Upper lobe of right lung (tissue), 1 donor: ENCODE measurements at regions not wholly inside any gene's neighbourhood (a gene's known extent, or its start where the extent isn't known, plus 50 kb on each side); places are given as distances from the start of the nearest gene placed in this dataset.
"Not testable (repeated sequence)": the region's sequence is repeated elsewhere in the genome, so short reads cannot be mapped to it uniquely, and the experiment has no call there.

Experiments
- ATAC-seq: fragments of 200-7000 bp; cut with Tn5 transposase; one replicate; pipeline ENCODE4 v1.9.1; 2020; ENCODE audit warnings: mild to moderate bottlenecking, moderate library complexity
- DNase-seq: peaks from one replicate; pipeline ENCODE4 v3.0.0-alpha.2; 2020
- H3K27ac ChIP-seq: fragments of 200-600 bp; one replicate; pipeline ENCODE4 v1.8.0; 2022
- H3K27me3 ChIP-seq: fragments of 200-600 bp; one replicate; pipeline ENCODE4 v1.8.0; 2022; ENCODE audit warnings: mild to moderate bottlenecking
- H3K36me3 ChIP-seq: fragments of 200-600 bp; one replicate; pipeline ENCODE4 v1.8.0; 2022
- H3K4me1 ChIP-seq: fragments of 200-600 bp; one replicate; pipeline ENCODE4 v1.8.0; 2022
- H3K4me3 ChIP-seq: fragments of 200-600 bp; one replicate; pipeline ENCODE4 v1.8.0; 2022; ENCODE audit warnings: mild to moderate bottlenecking
- H3K9me3 ChIP-seq: fragments of 200-600 bp; one replicate; pipeline ENCODE4 v1.8.0; 2022
- CTCF ChIP-seq: fragments of 200-600 bp; IDR thresholded peaks from one replicate; pipeline ENCODE4 v1.8.0; 2022; ENCODE audit warnings: antibody characterized with exemption
- intact Hi-C: fragments of 100-400 bp; cut with DNase I; formaldehyde crosslinking; loops from one replicate; pipeline ENCODE4 v1.11.0; 2022
- donor health status: DM: no; HTN: yes; CAD: no; lungs with severe emphysema.

DNA sequence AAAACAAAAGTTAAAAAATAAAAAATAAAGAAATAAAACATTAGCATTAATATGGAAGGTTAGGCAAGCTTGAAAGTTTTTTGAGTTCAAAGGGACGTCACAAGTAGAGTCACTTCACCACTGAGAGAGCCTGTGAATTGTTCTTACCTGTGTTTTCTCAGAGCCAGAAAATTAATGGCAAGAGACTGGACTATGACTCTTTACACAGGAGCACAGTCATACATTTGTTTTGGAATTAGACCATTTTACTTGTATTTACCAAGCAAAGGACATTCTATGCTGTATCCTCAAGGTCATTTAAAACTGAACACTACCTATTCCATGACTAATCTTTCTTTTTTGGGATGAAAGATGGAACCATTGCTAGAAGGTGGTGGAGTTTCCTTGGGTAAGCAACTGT, 346.1 kb downstream of the FAM47B start:
- TF ChIP-seq CTCF, result no peak
- DNase-seq (no peak), ATAC-seq (no peak)
- no peaks in the 10 kb centered on the region for H3K9me3 ChIP-seq
- intact Hi-C loops, result no loop called here
- no peaks in the 10 kb centered on the region for H3K4me1 ChIP-seq
- H3K36me3 ChIP-seq, result no peaks in the 10 kb centered on the region
- H3K4me3 ChIP-seq, result no peak overlapping the region
- H3K27me3 ChIP-seq, result no peaks in the 10 kb centered on the region
- no peak overlapping the region for H3K27ac ChIP-seq

GRCh38 chrX:35289952-35290351, 347.4 kb downstream of the FAM47B start:
- Histone ChIP-seq H3K27me3 (no peaks in the 10 kb centered on the region), H3K27ac (no peak overlapping the region), H3K4me1 (no peaks in the 10 kb centered on the region), H3K36me3 (no peaks in the 10 kb centered on the region), H3K9me3 (no peaks in the 10 kb centered on the region), H3K4me3 (no peak overlapping the region)
- DNase-seq, result no peak
- TF ChIP-seq CTCF, result no peak
- intact Hi-C loops, result no loop called here
- ATAC-seq, result no peak

- Histone ChIP-seq H3K36me3 (no peaks in the 10 kb centered on the region), H3K27me3 (no peaks in the 10 kb centered on the region), H3K9me3 (no peaks in the 10 kb centered on the region), H3K27ac (no peak overlapping the region), H3K4me1 (no peaks in the 10 kb centered on the region), H3K4me3 (no peak overlapping the region)
- DNase-seq (no peak), ATAC-seq (no peak)
- intact Hi-C loops, result no loop called here
- no peak for TF ChIP-seq CTCF
Observed at GRCh38 chrX:35291013-35291412, 348.4 kb downstream of the FAM47B start.

DNA sequence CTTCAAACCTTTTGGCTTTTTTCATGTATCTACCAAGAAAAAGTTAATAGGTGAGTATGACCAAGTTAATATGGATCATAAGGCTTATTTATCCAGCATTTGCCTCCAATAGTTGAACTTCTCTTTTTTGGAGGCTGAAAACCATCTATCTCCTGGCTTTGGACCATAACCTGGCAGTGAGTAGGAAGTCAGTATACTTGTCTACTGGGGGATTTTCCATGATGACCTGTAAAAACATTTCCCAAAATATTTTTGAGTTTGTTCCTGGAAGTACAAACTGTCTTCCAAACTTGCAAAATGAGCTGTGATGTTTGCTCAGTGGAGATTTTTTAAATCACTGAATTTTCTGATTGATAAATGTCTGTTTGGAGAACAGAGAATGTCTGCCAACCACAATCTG, 349.9 kb downstream of the FAM47B start:
- no peaks in the 10 kb centered on the region for H3K27me3 ChIP-seq
- H3K27ac ChIP-seq, result no peak overlapping the region
- intact Hi-C loops, result no loop called here
- TF ChIP-seq CTCF, result no peak
- ATAC-seq (no peak), DNase-seq (no peak)
- H3K4me1 ChIP-seq, result no peaks in the 10 kb centered on the region
- H3K4me3 ChIP-seq, result no peak overlapping the region
- no peaks in the 10 kb centered on the region for H3K9me3 ChIP-seq
- H3K36me3 ChIP-seq, result no peaks in the 10 kb centered on the region

GRCh38 chrX:35305037-35305436, 362.4 kb downstream of the FAM47B start:
- H3K4me1 ChIP-seq, ATAC-seq, H3K27me3 ChIP-seq, H3K4me3 ChIP-seq, intact Hi-C loops, H3K36me3 ChIP-seq, H3K27ac ChIP-seq, DNase-seq, H3K9me3 ChIP-seq: not testable (repeated sequence)

GRCh38 chrX:35339796-35340195, 397.2 kb downstream of the FAM47B start:
- ATAC-seq (no peak), DNase-seq (no peak)
- H3K4me3 ChIP-seq, result no peak overlapping the region
- H3K9me3 ChIP-seq, result no peaks in the 10 kb centered on the region
- H3K4me1 ChIP-seq, result no peaks in the 10 kb centered on the region
- intact Hi-C loops, result no loop called here
- no peak for TF ChIP-seq CTCF
- H3K27ac ChIP-seq, result no peak overlapping the region
- H3K36me3 ChIP-seq, result no peaks in the 10 kb centered on the region
- H3K27me3 ChIP-seq, result no peaks in the 10 kb centered on the region
